ENCODE measurements at regions not wholly inside any gene's neighbourhood (a gene's known extent, or its start where the extent isn't known, plus 50 kb on each side); places are given as distances from the start of the nearest gene placed in this dataset.

- TF ChIP-seq TAF15 (IDR thresholded peaks at IDR 0.05; ENCODE audit: low read depth, low read length, poor library complexity, severe bottlenecking) (no peak), FOXP1 (IDR thresholded peaks at IDR 0.05) (no peak), FOXP1 (CRISPR knock-in tag; IDR thresholded peaks at IDR 0.05) (no peak), KDM5A (IDR thresholded peaks at IDR 0.05; ENCODE audit: borderline replicate concordance, low read length) (no peak), RELA (CRISPR knock-in tag; IDR thresholded peaks at IDR 0.05) (no peak), JARID2 (CRISPR knock-in tag; IDR thresholded peaks at IDR 0.05; ENCODE audit: insufficient replicate concordance) (no peak), KDM1A (CRISPR knock-in tag; IDR thresholded peaks at IDR 0.05) (no peak), ZBTB8A (CRISPR knock-in tag; IDR thresholded peaks at IDR 0.05; ENCODE audit: borderline replicate concordance, low read depth) (no peak)
Observed at GRCh38 chr11:120034881-120035630, 102.9 kb downstream of the TRIM29 start.

Measured in HepG2 (cell line).